CD14-positive monocyte (primary cell): ENCODE measurements at regions not wholly inside any gene's neighbourhood (a gene's known extent, or its start where the extent isn't known, plus 50 kb on each side); places are given as distances from the start of the nearest gene placed in this dataset.

Experiments
- DNase-seq, 3 donors: peaks; one replicate each; pipeline ENCODE4 v3.0.0-alpha.2; 2011 to 2022
- H2AFZ ChIP-seq: 2 replicates; pipeline ENCODE4 v1.6.0; 2012; ENCODE audit warnings: mild to moderate bottlenecking, low read depth, low read length, inconsistent platforms; ENCODE audit not compliant: insufficient read depth, poor library complexity, severe bottlenecking
- H3K27ac ChIP-seq, 2 donors: 1 replicate in 1 of 2; 2 replicates in 1 of 2; pipeline ENCODE4 v1.5.1; 2012 to 2013; ENCODE audit warnings: low read length in 2 of 2, control low read depth in 1 of 2, inconsistent platforms in 1 of 2, low read depth in 1 of 2, mild to moderate bottlenecking in 1 of 2
- H3K27me3 ChIP-seq, 2 donors: one replicate each; pipeline versions ENCODE4 v1.6.0 to v1.6.1; 2011 to 2013; ENCODE audit warnings: low read length in 2 of 2; ENCODE audit not compliant: control insufficient read depth in 2 of 2, insufficient read depth in 2 of 2
- H3K36me3 ChIP-seq, 2 donors: replicated peaks in 1 of 2; 1 replicate in 1 of 2; 2 replicates in 1 of 2; pipeline versions ENCODE4 v1.5.1 to v1.6.1; 2012 to 2013; ENCODE audit warnings: low read length in 2 of 2, control low read depth in 1 of 2, inconsistent platforms in 1 of 2, mild to moderate bottlenecking in 1 of 2; ENCODE audit not compliant: insufficient read depth in 2 of 2, control insufficient read depth in 1 of 2
- H3K4me1 ChIP-seq, 2 donors: 1 replicate in 1 of 2; 2 replicates in 1 of 2; pipeline versions ENCODE4 v1.5.1 to v1.6.1; 2012 to 2013; ENCODE audit warnings: low read length in 2 of 2, control low read depth in 1 of 2, inconsistent platforms in 1 of 2, mild to moderate bottlenecking in 1 of 2, moderate library complexity in 1 of 2; ENCODE audit not compliant: insufficient read depth in 2 of 2, control insufficient read depth in 1 of 2
- H3K4me2 ChIP-seq: replicated peaks from 2 replicates; pipeline ENCODE3; 2012; ENCODE audit warnings: low read length, moderate library complexity, mild to moderate bottlenecking; ENCODE audit not compliant: poor library complexity, severe bottlenecking; ENCODE audit errors: extremely low read depth
- H3K4me3 ChIP-seq, 3 experiments: fragments of 200-600 bp in 1 of 3; sonication (generic) in 1 of 3; replicated peaks in 1 of 3; 1 replicate in 2 of 3; 2 replicates in 1 of 3; pipeline ENCODE4 v1.5.1; 2011 to 2013; ENCODE audit warnings: low read length in 3 of 3, mild to moderate bottlenecking in 3 of 3, control low read depth in 2 of 3, low read depth in 2 of 3, inconsistent platforms in 1 of 3, moderate library complexity in 1 of 3
- H3K79me2 ChIP-seq: 2 replicates; pipeline ENCODE4 v1.6.0; 2012; ENCODE audit warnings: mild to moderate bottlenecking, control low read depth, inconsistent platforms, low read length, moderate library complexity; ENCODE audit not compliant: insufficient read depth
- H3K9ac ChIP-seq: 2 replicates; pipeline ENCODE4 v1.6.0; 2017; ENCODE audit warnings: low read length, mild to moderate bottlenecking; ENCODE audit not compliant: insufficient read depth, poor library complexity, severe bottlenecking
- H3K9me3 ChIP-seq, 2 donors: replicated peaks in 1 of 2; 1 replicate in 1 of 2; 2 replicates in 1 of 2; pipeline versions ENCODE4 v1.5.1 to v1.6.1; 2012 to 2013; ENCODE audit warnings: low read length in 2 of 2, control low read depth in 1 of 2; ENCODE audit not compliant: control insufficient read depth in 1 of 2, insufficient read depth in 1 of 2
- H4K20me1 ChIP-seq: 2 replicates; pipeline ENCODE4 v1.6.0; 2012; ENCODE audit warnings: mild to moderate bottlenecking, low read length, control low read depth, moderate library complexity; ENCODE audit not compliant: insufficient read depth
- H3K27ac Mint-ChIP-seq, 7 donors: one replicate each; pipeline ENCODE4 v1.8.0; 2020; ENCODE audit warnings: mild to moderate bottlenecking in 7 of 7, mixed read lengths in 7 of 7, moderate library complexity in 6 of 7, inconsistent platforms in 2 of 7
- H3K27me3 Mint-ChIP-seq, 3 donors: one replicate each; pipeline ENCODE4 v1.8.0; 2021 to 2022; ENCODE audit warnings: low read depth in 3 of 3, mild to moderate bottlenecking in 3 of 3, mixed read lengths in 3 of 3, moderate library complexity in 3 of 3, inconsistent platforms in 1 of 3
- H3K36me3 Mint-ChIP-seq, 2 donors: one replicate each; pipeline ENCODE4 v1.8.0; 2020; ENCODE audit warnings: mixed read lengths in 2 of 2, inconsistent platforms in 1 of 2, mild to moderate bottlenecking in 1 of 2
- H3K4me1 Mint-ChIP-seq: one replicate; pipeline ENCODE4 v1.8.0; 2020; ENCODE audit warnings: mild to moderate bottlenecking, mixed read lengths
- H3K4me3 Mint-ChIP-seq, 2 donors: one replicate each; pipeline ENCODE4 v1.8.0; 2020; ENCODE audit warnings: mild to moderate bottlenecking in 2 of 2, mixed read lengths in 2 of 2, moderate library complexity in 1 of 2
- H3K9me3 Mint-ChIP-seq, 7 donors: one replicate each; pipeline ENCODE4 v1.8.0; 2020 to 2022; ENCODE audit warnings: mixed read lengths in 7 of 7, mild to moderate bottlenecking in 6 of 7, moderate library complexity in 6 of 7, inconsistent platforms in 2 of 7
- WGBS: methylation state at CpG from one replicate; pipeline ENCODE4 v1.1.5; 2013; ENCODE audit warnings: missing lambda C conversion rate; ENCODE audit not compliant: insufficient coverage; 5-methylcytosine and 5-hydroxymethylcytosine counted together
- intact Hi-C, 2 donors: fragments of 100-400 bp; cut with micrococcal nuclease; formaldehyde crosslinking; loops; one replicate each; pipeline versions ENCODE4 v1.15.0 to v1.15.1; 2023
- TF ChIP-seq, protein P1 (sequence below): fragments of 200-600 bp; IDR thresholded peaks from one replicate; pipeline ENCODE4 v1.8.0; 2022; ENCODE audit warnings: antibody characterized with exemption, mild to moderate bottlenecking

DNA sequence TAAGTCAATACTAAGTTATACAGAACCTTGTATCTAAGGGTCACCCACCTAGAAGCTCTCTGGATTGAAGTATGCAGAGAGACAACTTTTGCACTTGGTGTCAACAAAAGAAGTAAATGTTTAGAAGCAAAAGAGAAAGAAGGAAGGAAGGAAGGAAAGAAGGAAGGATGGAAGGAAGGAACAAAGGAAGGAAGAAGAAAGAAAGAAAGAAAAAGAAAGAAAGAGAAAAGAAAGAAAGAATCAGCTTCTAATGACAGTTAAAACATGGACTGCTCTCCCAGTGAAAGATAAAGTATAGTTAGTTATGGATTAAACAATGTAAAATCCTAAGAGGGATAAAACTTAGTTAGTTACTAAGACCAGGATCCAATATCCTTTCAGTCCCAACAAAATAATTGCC, 613.8 kb upstream of the NR2F2 start:
- Mint-ChIP-seq H3K36me3 (no peaks in the 10 kb centered on the region), H3K4me1 (no peaks in the 10 kb centered on the region), H3K27me3 (no peaks in the 10 kb centered on the region), H3K4me3 (no peak overlapping the region), H3K27ac (no peak overlapping the region), H3K9me3 (peaks cover 0 to 6% (median 1%) of the 10 kb centered on the region in 7 donors)
- TF ChIP-seq, protein P1, sequence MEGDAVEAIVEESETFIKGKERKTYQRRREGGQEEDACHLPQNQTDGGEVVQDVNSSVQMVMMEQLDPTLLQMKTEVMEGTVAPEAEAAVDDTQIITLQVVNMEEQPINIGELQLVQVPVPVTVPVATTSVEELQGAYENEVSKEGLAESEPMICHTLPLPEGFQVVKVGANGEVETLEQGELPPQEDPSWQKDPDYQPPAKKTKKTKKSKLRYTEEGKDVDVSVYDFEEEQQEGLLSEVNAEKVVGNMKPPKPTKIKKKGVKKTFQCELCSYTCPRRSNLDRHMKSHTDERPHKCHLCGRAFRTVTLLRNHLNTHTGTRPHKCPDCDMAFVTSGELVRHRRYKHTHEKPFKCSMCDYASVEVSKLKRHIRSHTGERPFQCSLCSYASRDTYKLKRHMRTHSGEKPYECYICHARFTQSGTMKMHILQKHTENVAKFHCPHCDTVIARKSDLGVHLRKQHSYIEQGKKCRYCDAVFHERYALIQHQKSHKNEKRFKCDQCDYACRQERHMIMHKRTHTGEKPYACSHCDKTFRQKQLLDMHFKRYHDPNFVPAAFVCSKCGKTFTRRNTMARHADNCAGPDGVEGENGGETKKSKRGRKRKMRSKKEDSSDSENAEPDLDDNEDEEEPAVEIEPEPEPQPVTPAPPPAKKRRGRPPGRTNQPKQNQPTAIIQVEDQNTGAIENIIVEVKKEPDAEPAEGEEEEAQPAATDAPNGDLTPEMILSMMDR = no peak
- Histone ChIP-seq H3K27me3 (no peaks in the 10 kb centered on the region), H2AFZ (no peak overlapping the region), H3K79me2 (no peaks in the 10 kb centered on the region), H3K4me1 (no peaks in the 10 kb centered on the region), H3K4me2 (no peak overlapping the region), H3K9me3 (no peaks in the 10 kb centered on the region), H3K36me3 (no peaks in the 10 kb centered on the region), H3K9ac (no peak overlapping the region), H4K20me1 (no peaks in the 10 kb centered on the region), H3K4me3 (no peak overlapping the region), H3K27ac (no peak overlapping the region)
- no peak for DNase-seq
- intact Hi-C loops = no loop called here

DNA sequence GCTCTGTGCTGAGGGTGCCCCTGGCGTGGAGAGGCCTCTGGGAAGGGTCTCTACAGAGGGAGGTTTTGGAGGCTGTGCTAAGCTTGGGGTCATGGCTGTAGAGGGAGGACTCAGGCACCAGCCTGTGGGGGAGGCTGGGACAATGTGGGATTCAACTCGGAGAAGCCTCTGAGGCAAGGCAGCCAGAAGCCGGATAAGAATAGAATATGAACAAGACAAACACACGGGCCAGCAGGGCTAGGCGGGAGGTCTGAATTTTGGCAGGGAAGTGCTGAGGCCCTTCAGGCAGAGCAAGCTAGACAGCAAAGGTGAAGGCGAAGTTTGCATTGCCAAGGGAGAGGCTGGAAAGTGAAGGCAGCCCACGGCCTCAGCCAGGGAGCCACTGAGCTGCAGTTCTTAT, 612.1 kb upstream of the NR2F2 start:
- Mint-ChIP-seq H3K27ac (no peak overlapping the region), H3K27me3 (no peaks in the 10 kb centered on the region), H3K36me3 (no peaks in the 10 kb centered on the region), H3K4me1 (no peaks in the 10 kb centered on the region), H3K4me3 (no peak overlapping the region), H3K9me3 (peaks cover 0 to 6% (median 0%) of the 10 kb centered on the region in 7 donors)
- Histone ChIP-seq H3K9ac (no peak overlapping the region), H3K4me2 (no peak overlapping the region), H3K79me2 (no peaks in the 10 kb centered on the region), H3K4me3 (no peak overlapping the region), H4K20me1 (no peaks in the 10 kb centered on the region), H3K9me3 (no peaks in the 10 kb centered on the region), H3K4me1 (no peaks in the 10 kb centered on the region), H2AFZ (no peak overlapping the region), H3K27me3 (no peaks in the 10 kb centered on the region), H3K36me3 (no peaks in the 10 kb centered on the region), H3K27ac (no peak overlapping the region)
- intact Hi-C loops = no loop called here
- 93% methylated on average over 5 of the region's 7 CpGs for WGBS
- DNase-seq = no peak
- TF ChIP-seq, protein P1 = no peak
